NB4 (cell line): ENCODE measurements at regions not wholly inside any gene's neighbourhood (a gene's known extent, or its start where the extent isn't known, plus 50 kb on each side); places are given as distances from the start of the nearest gene placed in this dataset.

Experiments used
- CTCF ChIP-seq: IDR thresholded peaks from one replicate; pipeline ENCODE4 v1.5.1; 2012; ENCODE audit warnings: low read depth, low read length
- POLR2A ChIP-seq: IDR thresholded peaks from 2 replicates; pipeline ENCODE4 v1.6.1; 2011; ENCODE audit warnings: mild to moderate bottlenecking; ENCODE audit not compliant: insufficient read length; ENCODE audit errors: extremely low read depth

GRCh38 chr10:108755646-108756045 is 1167.7 kb downstream of the XPNPEP1 start:
- no peak for TF ChIP-seq CTCF
- TF ChIP-seq POLR2A, result no peak
